Glutamatergic neuron (in vitro differentiated cells): ENCODE measurements at regions not wholly inside any gene's neighbourhood (a gene's known extent, or its start where the extent isn't known, plus 50 kb on each side); places are given as distances from the start of the nearest gene placed in this dataset.

Experiments used
- DNase-seq: peaks from one replicate; pipeline ENCODE4 v3.0.0; 2022
- H3K27ac Mint-ChIP-seq: one replicate; pipeline ENCODE4 v1.8.0; 2020; ENCODE audit warnings: mild to moderate bottlenecking, mixed read lengths, inconsistent platforms; ENCODE audit not compliant: unreplicated experiment
- H3K27me3 Mint-ChIP-seq: one replicate; pipeline ENCODE4 v1.8.0; 2020; ENCODE audit warnings: mild to moderate bottlenecking, moderate library complexity, mixed read lengths, inconsistent platforms; ENCODE audit not compliant: unreplicated experiment
- H3K36me3 Mint-ChIP-seq: one replicate; pipeline ENCODE4 v1.8.0; 2020; ENCODE audit warnings: mild to moderate bottlenecking, mixed read lengths, inconsistent platforms; ENCODE audit not compliant: unreplicated experiment
- H3K4me1 Mint-ChIP-seq: one replicate; pipeline ENCODE4 v1.8.0; 2020; ENCODE audit warnings: mild to moderate bottlenecking, low read depth, mixed read lengths, inconsistent platforms; ENCODE audit not compliant: unreplicated experiment
- H3K4me3 Mint-ChIP-seq: one replicate; pipeline ENCODE4 v1.8.0; 2020; ENCODE audit warnings: mild to moderate bottlenecking, mixed read lengths, inconsistent platforms; ENCODE audit not compliant: unreplicated experiment
- H3K9me3 Mint-ChIP-seq: one replicate; pipeline ENCODE4 v1.8.0; 2020; ENCODE audit warnings: mild to moderate bottlenecking, moderate library complexity, mixed read lengths, inconsistent platforms; ENCODE audit not compliant: unreplicated experiment
- TF ChIP-seq, protein P1 (sequence below): fragments of 200-600 bp; sonication (generic); IDR thresholded peaks from one replicate; pipeline ENCODE4 v1.5.0; 2021; ENCODE audit not compliant: partially characterized antibody, unreplicated experiment

DNA sequence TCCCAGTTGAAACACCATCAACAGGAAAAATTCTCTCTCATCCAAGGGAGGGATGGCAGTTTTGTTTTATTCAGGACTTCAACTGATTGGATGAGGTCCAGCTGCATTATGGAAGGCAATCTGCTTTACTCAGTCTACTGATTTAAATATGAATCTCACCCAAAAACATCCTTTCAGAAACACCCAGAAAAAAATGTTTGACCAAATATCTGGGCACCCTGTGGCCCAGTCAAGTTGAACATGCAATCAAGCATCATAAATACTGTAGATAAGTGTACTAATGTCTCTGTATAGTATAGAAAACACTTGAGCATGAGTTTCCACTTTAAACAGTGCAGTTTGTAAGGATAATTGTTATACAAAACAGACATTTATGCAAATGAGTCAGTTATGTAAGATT lies 753.2 kb downstream of the ARAP2 start:
- no peaks in the 10 kb centered on the region for H3K27me3 Mint-ChIP-seq
- H3K4me3 Mint-ChIP-seq = no peak overlapping the region
- H3K36me3 Mint-ChIP-seq = no peaks in the 10 kb centered on the region
- DNase-seq = no peak
- TF ChIP-seq, protein P1, sequence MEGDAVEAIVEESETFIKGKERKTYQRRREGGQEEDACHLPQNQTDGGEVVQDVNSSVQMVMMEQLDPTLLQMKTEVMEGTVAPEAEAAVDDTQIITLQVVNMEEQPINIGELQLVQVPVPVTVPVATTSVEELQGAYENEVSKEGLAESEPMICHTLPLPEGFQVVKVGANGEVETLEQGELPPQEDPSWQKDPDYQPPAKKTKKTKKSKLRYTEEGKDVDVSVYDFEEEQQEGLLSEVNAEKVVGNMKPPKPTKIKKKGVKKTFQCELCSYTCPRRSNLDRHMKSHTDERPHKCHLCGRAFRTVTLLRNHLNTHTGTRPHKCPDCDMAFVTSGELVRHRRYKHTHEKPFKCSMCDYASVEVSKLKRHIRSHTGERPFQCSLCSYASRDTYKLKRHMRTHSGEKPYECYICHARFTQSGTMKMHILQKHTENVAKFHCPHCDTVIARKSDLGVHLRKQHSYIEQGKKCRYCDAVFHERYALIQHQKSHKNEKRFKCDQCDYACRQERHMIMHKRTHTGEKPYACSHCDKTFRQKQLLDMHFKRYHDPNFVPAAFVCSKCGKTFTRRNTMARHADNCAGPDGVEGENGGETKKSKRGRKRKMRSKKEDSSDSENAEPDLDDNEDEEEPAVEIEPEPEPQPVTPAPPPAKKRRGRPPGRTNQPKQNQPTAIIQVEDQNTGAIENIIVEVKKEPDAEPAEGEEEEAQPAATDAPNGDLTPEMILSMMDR = no peak
- H3K9me3 Mint-ChIP-seq = no peaks in the 10 kb centered on the region
- no peaks in the 10 kb centered on the region for H3K4me1 Mint-ChIP-seq
- no peak overlapping the region for H3K27ac Mint-ChIP-seq

- no peak overlapping the region for H3K27ac Mint-ChIP-seq
- no peak for DNase-seq
- H3K4me3 Mint-ChIP-seq = no peak overlapping the region
- H3K9me3 Mint-ChIP-seq = no peaks in the 10 kb centered on the region
- no peaks in the 10 kb centered on the region for H3K27me3 Mint-ChIP-seq
- H3K4me1 Mint-ChIP-seq = no peaks in the 10 kb centered on the region
- TF ChIP-seq, protein P1 = no peak
- no peaks in the 10 kb centered on the region for H3K36me3 Mint-ChIP-seq
Observed at GRCh38 chr4:35493977-35494376, 750.3 kb downstream of the ARAP2 start.

DNA sequence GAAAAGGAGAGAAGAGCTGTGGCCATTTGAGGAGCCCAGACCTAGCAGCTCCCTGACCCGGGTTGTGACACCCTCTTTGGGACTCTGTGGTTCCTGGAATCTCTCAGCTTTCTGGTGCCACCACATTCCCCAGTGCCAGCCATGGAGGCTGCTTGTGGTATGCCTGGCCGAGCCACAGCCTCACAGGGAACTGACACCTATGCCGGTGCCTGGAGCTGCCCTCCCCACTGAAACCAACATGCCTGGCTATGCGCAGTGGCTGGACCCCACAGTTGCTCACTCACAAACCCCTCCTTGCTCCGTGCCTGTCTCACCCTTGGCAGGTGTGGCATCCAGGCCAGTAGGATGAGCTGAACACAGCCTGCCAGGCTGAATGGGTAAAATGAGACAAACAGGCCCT lies 749.4 kb downstream of the ARAP2 start:
- Mint-ChIP-seq H3K36me3 (no peaks in the 10 kb centered on the region), H3K27ac (no peak overlapping the region), H3K4me3 (no peak overlapping the region), H3K4me1 (no peaks in the 10 kb centered on the region), H3K27me3 (no peaks in the 10 kb centered on the region), H3K9me3 (no peaks in the 10 kb centered on the region)
- TF ChIP-seq, protein P1 = no peak
- DNase-seq = no peak

GRCh38 chr4:35500812-35501211 lies 743.5 kb downstream of the ARAP2 start:
- Mint-ChIP-seq H3K27ac (no peak overlapping the region), H3K36me3 (no peaks in the 10 kb centered on the region), H3K27me3 (no peaks in the 10 kb centered on the region), H3K4me1 (no peaks in the 10 kb centered on the region), H3K4me3 (no peak overlapping the region), H3K9me3 (peaks cover 1% of the 10 kb centered on the region)
- TF ChIP-seq, protein P1 = no peak
- no peak for DNase-seq

DNA sequence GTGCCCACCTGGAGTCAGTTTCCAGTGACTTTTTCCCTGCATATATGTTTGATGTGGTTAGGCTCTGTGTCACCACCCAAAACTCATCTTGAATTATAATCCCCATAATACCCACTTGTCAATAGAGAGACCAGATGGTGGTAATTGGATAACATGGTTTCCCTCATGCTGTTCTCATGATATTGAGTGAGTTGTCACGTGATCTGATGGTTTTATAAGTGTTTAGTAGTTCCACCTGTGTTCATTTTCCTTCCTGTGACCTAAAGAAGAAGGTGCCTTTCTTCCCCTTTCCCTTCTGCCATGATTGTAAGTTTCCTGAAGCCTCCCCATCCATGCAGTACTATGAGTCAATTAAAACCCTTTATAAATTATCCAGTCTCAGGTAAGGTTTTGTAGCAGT lies 740.9 kb downstream of the ARAP2 start:
- Mint-ChIP-seq H3K36me3 (no peaks in the 10 kb centered on the region), H3K4me1 (no peaks in the 10 kb centered on the region), H3K4me3 (no peak overlapping the region), H3K9me3 (peaks cover 1% of the 10 kb centered on the region), H3K27ac (no peak overlapping the region), H3K27me3 (no peaks in the 10 kb centered on the region)
- no peak for DNase-seq
- TF ChIP-seq, protein P1 = no peak
